Ascending aorta (tissue), 2 donors: ENCODE measurements at regions not wholly inside any gene's neighbourhood (a gene's known extent, or its start where the extent isn't known, plus 50 kb on each side); places are given as distances from the start of the nearest gene placed in this dataset.

Source experiments
- DNase-seq, 2 donors: peaks; one replicate each; pipeline ENCODE4 v3.0.0-alpha.2; 2019; ENCODE audit warnings: low spot score in 2 of 2
- H3K27ac ChIP-seq, 2 donors: fragments of 200-600 bp; sonication (generic); one replicate each; pipeline ENCODE4 v1.5.1; 2016 to 2017; ENCODE audit warnings: mild to moderate bottlenecking in 1 of 2
- H3K27me3 ChIP-seq: fragments of 200-600 bp; sonication (generic); one replicate; pipeline ENCODE4 v1.5.1; 2017
- H3K36me3 ChIP-seq, 2 donors: fragments of 200-600 bp; sonication (generic); one replicate each; pipeline ENCODE4 v1.5.1; 2016
- H3K4me1 ChIP-seq, 2 donors: fragments of 200-600 bp; sonication (generic); one replicate each; pipeline ENCODE4 v1.5.1; 2016 to 2017; ENCODE audit warnings: mild to moderate bottlenecking in 1 of 2
- H3K4me3 ChIP-seq, 2 donors: fragments of 200-600 bp; sonication (generic); one replicate each; pipeline ENCODE4 v1.5.1; 2016 to 2017; ENCODE audit warnings: mild to moderate bottlenecking in 1 of 2
- H3K9me3 ChIP-seq, 2 donors: fragments of 200-600 bp; sonication (generic); one replicate each; pipeline ENCODE4 v1.5.1; 2016
- intact Hi-C: fragments of 100-400 bp; cut with DNase I; formaldehyde crosslinking; loops from one replicate; pipeline ENCODE4 v1.15.1; 2023
- TF ChIP-seq, protein P1 (sequence below), 3 experiments: fragments of 200-600 bp in 2 of 3; fragments of 450-650 bp in 1 of 3; sonication (generic) in 2 of 3; IDR thresholded peaks; one replicate each; pipeline ENCODE4 v1.5.1; 2016 to 2019; ENCODE audit warnings: antibody characterized with exemption in 3 of 3, mild to moderate bottlenecking in 1 of 3, moderate library complexity in 1 of 3

DNA sequence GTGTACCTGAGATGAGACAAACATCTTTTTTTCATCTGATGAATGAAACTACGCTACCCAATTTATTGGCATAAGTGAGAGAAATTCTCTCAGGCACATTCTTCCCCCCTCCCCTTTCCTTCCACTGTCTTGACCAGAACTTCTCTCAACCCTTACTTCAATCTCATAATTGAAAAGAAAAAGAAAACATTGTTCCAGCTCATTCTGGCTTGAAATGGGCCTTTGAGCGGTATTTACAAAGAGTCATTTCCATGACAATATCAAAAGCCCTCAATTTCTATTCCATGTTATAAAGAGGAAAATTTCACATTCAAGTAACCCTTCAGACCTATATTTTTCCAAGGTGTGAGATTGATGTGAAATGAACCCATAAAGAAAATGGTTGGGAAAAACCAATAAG lies 145.9 kb downstream of the PCSK1 start:
- intact Hi-C loops = no loop called here
- TF ChIP-seq, protein P1, sequence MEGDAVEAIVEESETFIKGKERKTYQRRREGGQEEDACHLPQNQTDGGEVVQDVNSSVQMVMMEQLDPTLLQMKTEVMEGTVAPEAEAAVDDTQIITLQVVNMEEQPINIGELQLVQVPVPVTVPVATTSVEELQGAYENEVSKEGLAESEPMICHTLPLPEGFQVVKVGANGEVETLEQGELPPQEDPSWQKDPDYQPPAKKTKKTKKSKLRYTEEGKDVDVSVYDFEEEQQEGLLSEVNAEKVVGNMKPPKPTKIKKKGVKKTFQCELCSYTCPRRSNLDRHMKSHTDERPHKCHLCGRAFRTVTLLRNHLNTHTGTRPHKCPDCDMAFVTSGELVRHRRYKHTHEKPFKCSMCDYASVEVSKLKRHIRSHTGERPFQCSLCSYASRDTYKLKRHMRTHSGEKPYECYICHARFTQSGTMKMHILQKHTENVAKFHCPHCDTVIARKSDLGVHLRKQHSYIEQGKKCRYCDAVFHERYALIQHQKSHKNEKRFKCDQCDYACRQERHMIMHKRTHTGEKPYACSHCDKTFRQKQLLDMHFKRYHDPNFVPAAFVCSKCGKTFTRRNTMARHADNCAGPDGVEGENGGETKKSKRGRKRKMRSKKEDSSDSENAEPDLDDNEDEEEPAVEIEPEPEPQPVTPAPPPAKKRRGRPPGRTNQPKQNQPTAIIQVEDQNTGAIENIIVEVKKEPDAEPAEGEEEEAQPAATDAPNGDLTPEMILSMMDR (IDR thresholded peaks at IDR 0.05) = no peak
- no peak overlapping the region for H3K4me3 ChIP-seq
- no peaks in the 10 kb centered on the region for H3K27me3 ChIP-seq
- H3K27ac ChIP-seq = no peak overlapping the region
- no peaks in the 10 kb centered on the region for H3K9me3 ChIP-seq
- DNase-seq = no peak
- H3K36me3 ChIP-seq = no peaks in the 10 kb centered on the region
- H3K4me1 ChIP-seq = no peaks in the 10 kb centered on the region

DNA sequence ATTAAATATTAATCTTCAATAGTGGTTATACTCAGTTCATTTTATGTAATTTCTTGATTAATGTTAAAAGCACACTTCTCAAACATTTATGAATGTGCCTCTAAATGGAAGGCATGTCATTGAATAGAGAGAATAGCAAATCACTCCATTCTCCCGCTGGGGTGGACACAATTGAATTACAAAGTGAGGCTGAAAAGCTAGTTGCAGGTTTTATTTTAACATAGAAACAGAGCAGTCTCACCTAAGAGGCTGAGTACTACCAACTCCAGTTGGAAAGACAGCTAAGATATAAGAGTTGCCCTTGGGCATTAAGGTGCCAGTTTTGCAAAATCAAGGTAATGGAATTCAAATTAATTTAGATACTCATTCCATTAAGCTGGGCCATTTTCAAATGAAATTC lies 147.2 kb downstream of the PCSK1 start:
- Histone ChIP-seq H3K36me3 (no peaks in the 10 kb centered on the region), H3K27ac (no peak overlapping the region), H3K4me3 (no peak overlapping the region), H3K9me3 (no peaks in the 10 kb centered on the region), H3K4me1 (no peaks in the 10 kb centered on the region), H3K27me3 (no peaks in the 10 kb centered on the region)
- intact Hi-C loops = no loop called here
- DNase-seq = no peak
- TF ChIP-seq, protein P1 (IDR thresholded peaks at IDR 0.05) = no peak

DNA sequence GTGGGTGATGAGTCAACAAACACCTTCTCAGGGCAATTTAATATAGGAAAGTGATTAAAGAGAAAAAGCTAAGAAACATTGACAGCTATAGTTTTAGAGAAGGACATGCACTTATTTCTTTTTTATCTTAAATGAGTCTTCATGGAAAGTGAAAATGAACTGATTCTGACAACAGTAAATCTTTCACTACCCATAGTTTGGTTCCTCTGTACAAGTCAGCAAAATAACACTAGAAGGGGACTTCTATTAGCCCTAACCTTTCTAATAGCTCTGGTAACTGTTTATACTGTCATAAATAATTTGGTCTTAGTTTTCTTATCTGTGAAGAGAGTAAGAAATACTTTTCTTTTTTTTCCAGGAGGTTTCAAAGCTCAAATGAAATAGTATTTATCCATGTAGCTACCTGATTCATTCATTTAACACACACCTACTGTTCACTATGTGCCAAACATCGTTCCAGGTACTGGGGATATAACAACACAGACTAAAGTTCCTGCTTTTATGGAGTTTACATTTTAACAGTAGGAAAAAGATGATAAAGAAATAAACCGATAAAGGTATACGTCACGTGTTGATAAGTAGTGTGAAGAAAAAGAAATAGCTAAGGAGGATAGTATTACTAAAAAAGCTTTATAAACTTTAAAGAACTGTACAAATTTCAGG lies 148.2 kb downstream of the PCSK1 start:
- Histone ChIP-seq H3K4me3 (no peak overlapping the region), H3K4me1 (no peaks in the 10 kb centered on the region), H3K27me3 (no peaks in the 10 kb centered on the region), H3K36me3 (no peaks in the 10 kb centered on the region), H3K27ac (no peak overlapping the region), H3K9me3 (no peaks in the 10 kb centered on the region)
- intact Hi-C loops = no loop called here
- no peak for DNase-seq
- TF ChIP-seq, protein P1 (IDR thresholded peaks at IDR 0.05) = no peak

DNA sequence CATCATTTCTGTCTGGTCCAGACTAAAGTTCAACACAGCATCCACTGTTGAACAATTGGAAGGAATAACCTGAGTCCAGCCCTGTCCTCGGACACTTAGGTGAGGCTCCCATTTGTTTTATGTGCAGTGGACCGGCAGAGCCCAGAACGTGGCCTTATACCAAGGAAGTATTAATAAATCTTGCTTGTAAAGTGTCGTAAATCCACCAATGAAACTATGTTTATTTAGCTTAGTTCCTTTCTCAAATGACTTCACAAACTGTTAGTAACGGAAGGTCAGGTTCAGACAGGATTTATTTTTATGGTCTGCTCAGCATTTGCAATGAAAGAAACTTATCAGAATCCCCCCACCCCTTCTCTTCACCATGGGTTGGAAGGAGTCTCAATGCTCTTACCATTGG lies 149.5 kb downstream of the PCSK1 start:
- no peak overlapping the region for H3K4me3 ChIP-seq
- DNase-seq = no peak
- TF ChIP-seq, protein P1 (IDR thresholded peaks at IDR 0.05) = no peak
- intact Hi-C loops = no loop called here
- no peak overlapping the region for H3K27ac ChIP-seq
- H3K9me3 ChIP-seq = no peaks in the 10 kb centered on the region
- no peaks in the 10 kb centered on the region for H3K4me1 ChIP-seq
- H3K36me3 ChIP-seq = no peaks in the 10 kb centered on the region
- no peaks in the 10 kb centered on the region for H3K27me3 ChIP-seq

DNA sequence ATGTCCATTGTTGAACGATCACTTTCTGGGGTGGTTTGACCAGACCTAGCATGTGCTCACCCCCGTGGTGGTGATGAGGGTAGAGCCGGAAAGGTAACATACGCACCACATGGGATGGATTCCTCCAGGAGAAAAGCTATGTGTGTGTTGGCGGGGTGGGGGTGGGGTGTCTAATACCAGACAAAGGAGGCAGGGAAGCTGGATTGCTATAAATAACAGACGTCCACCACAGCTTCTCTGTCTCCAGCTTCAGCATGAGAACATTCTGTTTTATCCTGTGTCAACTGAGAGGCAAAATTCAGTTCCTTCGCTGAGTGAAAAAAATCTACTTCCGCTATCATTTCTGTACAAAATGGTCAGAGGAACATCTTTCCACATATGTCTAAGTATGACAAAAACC lies 151.0 kb downstream of the PCSK1 start:
- Histone ChIP-seq H3K4me1 (no peaks in the 10 kb centered on the region), H3K36me3 (no peaks in the 10 kb centered on the region), H3K27ac (no peak overlapping the region), H3K9me3 (no peaks in the 10 kb centered on the region), H3K4me3 (no peak overlapping the region), H3K27me3 (no peaks in the 10 kb centered on the region)
- TF ChIP-seq, protein P1 (IDR thresholded peaks at IDR 0.05) = no peak
- DNase-seq = no peak
- intact Hi-C loops = no loop called here

DNA sequence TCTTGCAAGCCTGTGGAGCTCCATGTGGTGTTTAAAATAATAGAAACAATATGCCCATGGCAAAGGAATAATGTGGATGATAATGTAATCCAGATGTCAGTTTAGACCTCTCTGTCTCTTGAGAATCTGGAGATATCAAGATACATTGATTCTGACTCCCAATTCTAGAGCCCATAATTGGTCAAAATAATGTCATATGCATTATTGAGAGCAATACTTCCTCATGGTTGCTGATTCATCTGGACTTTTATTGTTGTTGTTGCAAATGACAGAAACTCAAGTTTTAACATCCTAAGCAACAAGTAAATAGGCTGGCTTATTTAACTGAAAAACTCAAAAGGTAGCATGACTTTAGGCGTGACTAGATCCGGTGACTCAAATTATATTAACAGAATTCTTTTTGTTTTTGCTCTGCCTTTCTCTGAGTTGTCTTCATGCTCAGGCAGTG lies 152.1 kb downstream of the PCSK1 start:
- intact Hi-C loops = no loop called here
- no peaks in the 10 kb centered on the region for H3K36me3 ChIP-seq

More for the DNA sequence above, 152.1 kb downstream of the PCSK1 start:
- no peaks in the 10 kb centered on the region for H3K27me3 ChIP-seq
- H3K27ac ChIP-seq = no peak overlapping the region
- H3K9me3 ChIP-seq = no peaks in the 10 kb centered on the region
- H3K4me1 ChIP-seq = no peaks in the 10 kb centered on the region
- TF ChIP-seq, protein P1 (IDR thresholded peaks at IDR 0.05) = no peak
- DNase-seq = no peak
- H3K4me3 ChIP-seq = no peak overlapping the region
